ENCODE measurements at regions not wholly inside any gene's neighbourhood (a gene's known extent, or its start where the extent isn't known, plus 50 kb on each side); places are given as distances from the start of the nearest gene placed in this dataset.
A peak's percentile ranks its signal among the peaks of the same experiment; 100 is the strongest.

DNA sequence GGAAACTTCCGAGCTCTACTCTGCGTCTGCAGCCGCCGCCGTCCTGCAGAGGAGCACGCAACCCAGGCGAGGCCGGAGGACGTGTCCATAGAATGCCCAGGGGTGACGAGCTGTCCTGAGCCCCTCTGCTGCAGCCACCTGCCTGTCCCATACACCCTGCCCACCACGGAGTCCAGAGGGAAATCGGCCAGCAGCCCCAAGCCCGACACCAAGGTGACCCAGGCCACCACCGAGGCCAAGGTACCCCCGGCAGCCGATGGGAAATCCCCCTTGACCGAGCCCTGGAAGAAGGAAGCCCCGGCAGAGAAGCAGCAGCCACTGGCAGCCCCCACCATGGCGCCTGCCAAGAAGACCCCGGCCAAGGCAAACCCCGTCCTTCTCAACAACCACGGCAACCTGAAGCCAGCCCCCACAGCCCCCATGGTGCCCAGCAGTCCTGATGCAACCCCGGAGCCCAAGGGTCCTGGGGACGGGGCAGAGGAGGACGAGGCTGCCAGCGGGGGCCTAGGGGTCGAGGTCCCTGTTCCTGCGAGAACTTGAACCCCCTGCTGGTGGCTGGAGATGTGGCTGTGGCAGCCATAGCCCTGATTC is 128.7 kb upstream of the C14orf180 start:
- no peak for TF ChIP-seq CTCF (IDR thresholded peaks at IDR 0.05; ENCODE audit: borderline replicate concordance, extremely low read depth, insufficient read depth)
- Histone ChIP-seq H3K27me3 (ENCODE audit: control insufficient read depth, insufficient read depth, low read length) (no peaks in the 10 kb centered on the region), H3K9ac (ENCODE audit: low read length in 3 of 3) (no peak overlapping the region), H3K36me3 (ENCODE audit: control insufficient read depth in 2 of 3, insufficient read depth in 3 of 3, low read length in 3 of 3) (no peaks in the 10 kb centered on the region), H3K9me3 (ENCODE audit: control insufficient read depth in 2 of 3, insufficient read depth in 1 of 3, low read length in 3 of 3) (peaks cover 0 to 10% (median 2%) of the 10 kb centered on the region in 3 donors), H3K4me3 (ENCODE audit: low read length in 3 of 3) (no peak overlapping the region), H3K27ac (ENCODE audit: low read depth in 2 of 2, low read length in 2 of 2) (no peak overlapping the region), H3K4me1 (ENCODE audit: control insufficient read depth in 2 of 3, insufficient read depth in 2 of 3, low read depth in 1 of 3, low read length in 3 of 3) (no peaks in the 10 kb centered on the region)
- DNase-seq = peak in 1 of 5 donors; percentile 66
- intact Hi-C loops (cut with DNase I) = no loop called here
- no peak for FAIRE-seq

GRCh38 chr14:104451474-104451873 is 128.1 kb upstream of the C14orf180 start:
- H3K4me3 ChIP-seq (ENCODE audit: low read length in 3 of 3) = no peak overlapping the region
- H3K27ac ChIP-seq (ENCODE audit: low read depth in 2 of 2, low read length in 2 of 2) = no peak overlapping the region
- intact Hi-C loops (cut with DNase I) = no loop called here
- DNase-seq (peak in 1 of 5 donors; percentile 29), FAIRE-seq (no peak)
- H3K9ac ChIP-seq (ENCODE audit: low read length in 3 of 3) = no peak overlapping the region
- no peak for TF ChIP-seq CTCF (IDR thresholded peaks at IDR 0.05; ENCODE audit: borderline replicate concordance, extremely low read depth, insufficient read depth)
- peaks cover 0 to 10% (median 2%) of the 10 kb centered on the region in 3 donors for H3K9me3 ChIP-seq (ENCODE audit: control insufficient read depth in 2 of 3, insufficient read depth in 1 of 3, low read length in 3 of 3)
- H3K27me3 ChIP-seq (ENCODE audit: control insufficient read depth, insufficient read depth, low read length) = no peaks in the 10 kb centered on the region
- no peaks in the 10 kb centered on the region for H3K4me1 ChIP-seq (ENCODE audit: control insufficient read depth in 2 of 3, insufficient read depth in 2 of 3, low read depth in 1 of 3, low read length in 3 of 3)
- H3K36me3 ChIP-seq (ENCODE audit: control insufficient read depth in 2 of 3, insufficient read depth in 3 of 3, low read length in 3 of 3) = no peaks in the 10 kb centered on the region

DNA sequence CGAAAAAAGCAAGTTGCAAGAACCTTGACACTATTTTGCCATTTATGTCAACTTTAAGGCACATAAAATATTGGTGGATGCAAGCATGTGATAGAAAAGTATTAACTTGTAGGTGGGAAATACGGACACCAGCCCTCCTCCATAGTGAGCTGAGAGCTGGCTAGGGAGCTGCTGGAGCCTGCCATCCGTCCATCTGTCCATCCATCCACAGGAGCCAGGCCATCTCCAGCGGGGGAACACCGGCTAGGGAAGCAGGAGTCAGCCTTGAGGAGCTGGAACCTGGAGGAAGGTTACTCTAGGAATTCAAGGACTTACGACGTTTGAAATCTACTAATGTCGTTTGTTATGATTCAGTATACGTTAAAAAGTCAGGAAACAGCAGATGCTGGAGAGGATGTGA is 120.7 kb upstream of the C14orf180 start:
- DNase-seq (no peak), FAIRE-seq (no peak)
- intact Hi-C loops (cut with DNase I) = no loop called here

More for the DNA sequence above, 120.7 kb upstream of the C14orf180 start:
- Histone ChIP-seq H3K27ac (ENCODE audit: low read depth in 2 of 2, low read length in 2 of 2) (no peak overlapping the region), H3K27me3 (ENCODE audit: control insufficient read depth, insufficient read depth, low read length) (peaks cover 26% of the 10 kb centered on the region), H3K4me3 (ENCODE audit: low read length in 3 of 3) (no peak overlapping the region), H3K36me3 (ENCODE audit: control insufficient read depth in 2 of 3, insufficient read depth in 3 of 3, low read length in 3 of 3) (no peaks in the 10 kb centered on the region), H3K9me3 (ENCODE audit: control insufficient read depth in 2 of 3, insufficient read depth in 1 of 3, low read length in 3 of 3) (no peaks in the 10 kb centered on the region), H3K9ac (ENCODE audit: low read length in 3 of 3) (no peak overlapping the region), H3K4me1 (ENCODE audit: control insufficient read depth in 2 of 3, insufficient read depth in 2 of 3, low read depth in 1 of 3, low read length in 3 of 3) (peaks cover 0 to 2% (median 0%) of the 10 kb centered on the region in 3 donors)
- TF ChIP-seq CTCF (IDR thresholded peaks at IDR 0.05; ENCODE audit: borderline replicate concordance, extremely low read depth, insufficient read depth) = no peak
